Stomach (tissue), 4 donors: ENCODE measurements at regions not wholly inside any gene's neighbourhood (a gene's known extent, or its start where the extent isn't known, plus 50 kb on each side); places are given as distances from the start of the nearest gene placed in this dataset.

Experiments
- POLR2AphosphoS5 ChIP-seq, 3 donors: sonication (generic); formaldehyde crosslinking; IDR thresholded peaks; one replicate each; pipeline ENCODE4 v1.6.1; 2016; ENCODE audit warnings: antibody characterized with exemption in 3 of 3
- TF ChIP-seq, protein P1 (sequence below), 7 experiments: fragments of 450-650 bp in 4 of 7; fragments of 200-600 bp in 3 of 7; sonication (generic) in 3 of 7; IDR thresholded peaks; one replicate each; pipeline ENCODE4 v1.5.1; 2016 to 2019; ENCODE audit warnings: antibody characterized with exemption in 7 of 7, control low read depth in 2 of 7, mild to moderate bottlenecking in 1 of 7

GRCh38 chr6:141437011-141437410 is 695.7 kb upstream of the GJE1 start:
- no peak for TF ChIP-seq POLR2AphosphoS5 (IDR thresholded peaks at IDR 0.05)
- TF ChIP-seq, protein P1, sequence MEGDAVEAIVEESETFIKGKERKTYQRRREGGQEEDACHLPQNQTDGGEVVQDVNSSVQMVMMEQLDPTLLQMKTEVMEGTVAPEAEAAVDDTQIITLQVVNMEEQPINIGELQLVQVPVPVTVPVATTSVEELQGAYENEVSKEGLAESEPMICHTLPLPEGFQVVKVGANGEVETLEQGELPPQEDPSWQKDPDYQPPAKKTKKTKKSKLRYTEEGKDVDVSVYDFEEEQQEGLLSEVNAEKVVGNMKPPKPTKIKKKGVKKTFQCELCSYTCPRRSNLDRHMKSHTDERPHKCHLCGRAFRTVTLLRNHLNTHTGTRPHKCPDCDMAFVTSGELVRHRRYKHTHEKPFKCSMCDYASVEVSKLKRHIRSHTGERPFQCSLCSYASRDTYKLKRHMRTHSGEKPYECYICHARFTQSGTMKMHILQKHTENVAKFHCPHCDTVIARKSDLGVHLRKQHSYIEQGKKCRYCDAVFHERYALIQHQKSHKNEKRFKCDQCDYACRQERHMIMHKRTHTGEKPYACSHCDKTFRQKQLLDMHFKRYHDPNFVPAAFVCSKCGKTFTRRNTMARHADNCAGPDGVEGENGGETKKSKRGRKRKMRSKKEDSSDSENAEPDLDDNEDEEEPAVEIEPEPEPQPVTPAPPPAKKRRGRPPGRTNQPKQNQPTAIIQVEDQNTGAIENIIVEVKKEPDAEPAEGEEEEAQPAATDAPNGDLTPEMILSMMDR (IDR thresholded peaks at IDR 0.05) = no peak
